Motor neuron (in vitro differentiated cells): ENCODE measurements at regions not wholly inside any gene's neighbourhood (a gene's known extent, or its start where the extent isn't known, plus 50 kb on each side); places are given as distances from the start of the nearest gene placed in this dataset.
A peak's percentile ranks its signal among the peaks of the same experiment; 100 is the strongest.

Experiments
- ATAC-seq, 8 experiments: fragments of 200-7000 bp; cut with Tn5 transposase; replicated peaks in 6 of 8; 2 replicates each; pipeline ENCODE4 v1.8.0; 2021; ENCODE audit warnings: mild to moderate bottlenecking in 8 of 8, moderate library complexity in 8 of 8
- H3K27ac ChIP-seq, 2 donors: fragments of 250-450 bp; sonication (Bioruptor Pico); 2 replicates each; pipeline ENCODE4 v1.9.0; 2021; ENCODE audit warnings: antibody characterized with exemption in 2 of 2, mild to moderate bottlenecking in 2 of 2, moderate library complexity in 1 of 2
- H3K4me1 ChIP-seq, 2 donors: fragments of 250-450 bp; sonication (Bioruptor Pico); replicated peaks in 1 of 2; 2 replicates each; pipeline ENCODE4 v1.6.1; 2021; ENCODE audit warnings: antibody characterized with exemption in 2 of 2, mild to moderate bottlenecking in 2 of 2, moderate library complexity in 1 of 2
- H3K4me3 ChIP-seq, 5 donors: fragments of 250-450 bp; sonication (Bioruptor Pico); 2 replicates each; pipeline ENCODE4 v1.9.0; 2021; ENCODE audit warnings: antibody characterized with exemption in 5 of 5, mild to moderate bottlenecking in 5 of 5, moderate library complexity in 4 of 5
- WGBS, 10 experiments: fragments of 450-650 bp; shearing (Covaris generic); methylation state at CpG; one replicate each; pipeline ENCODE4 v1.0.0; 2022; 5-methylcytosine and 5-hydroxymethylcytosine counted together
- in situ Hi-C, 9 experiments: fragments of 400-800 bp; cut with MboI; loops; one replicate each; pipeline ENCODE4 v1.15.0; 2021; ENCODE audit warnings: low sequenced_read_pairs in 9 of 9, low pct_unique_long_range_greater_than_20kb in 2 of 9; ENCODE audit not compliant: unreplicated experiment in 9 of 9

GRCh38 chr2:212908031-212908430 lies 243.4 kb downstream of the IKZF2 start:
- peak in 1 of 8 experiments; percentile 6 for ATAC-seq
- no peak overlapping the region for H3K27ac ChIP-seq
- 0 to 100% (median 85%) methylated on average over 1 to 5 of the region's 5 CpGs for WGBS, 10 experiments
- in situ Hi-C loops, result no loop called here
- H3K4me1 ChIP-seq, result peaks cover 7 to 10% of the 10 kb centered on the region in 2 donors
- H3K4me3 ChIP-seq, result no peak overlapping the region

DNA sequence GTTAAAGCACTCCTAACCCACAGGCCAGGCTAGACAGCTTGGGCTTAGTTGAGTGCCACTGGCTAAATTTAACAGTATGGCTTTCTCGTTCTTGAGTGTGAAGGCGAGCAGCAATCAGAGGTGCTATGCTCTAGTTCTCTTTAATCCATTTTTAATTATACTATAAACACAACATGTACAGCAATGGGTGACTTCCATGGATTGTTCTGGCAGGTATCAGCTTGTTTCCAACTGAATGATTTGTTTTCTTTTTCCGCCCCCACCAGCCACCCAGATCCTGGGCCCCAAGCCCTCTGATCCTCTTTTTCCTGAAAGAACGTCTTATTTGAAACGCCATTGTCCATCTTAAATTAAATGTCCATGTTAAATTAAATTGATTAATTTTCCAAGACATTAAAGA lies 244.8 kb downstream of the IKZF2 start:
- H3K4me3 ChIP-seq, result no peak overlapping the region
- H3K4me1 ChIP-seq, result no peaks in the 10 kb centered on the region
- H3K27ac ChIP-seq, result no peak overlapping the region
- 75 to 100% (median 87%) methylated on average over 2 to 5 of the region's 5 CpGs; no CpG with 5 or more reads in 1 of the 10 experiments for WGBS, 10 experiments
- ATAC-seq, result no peak
- in situ Hi-C loops, result no loop called here

DNA sequence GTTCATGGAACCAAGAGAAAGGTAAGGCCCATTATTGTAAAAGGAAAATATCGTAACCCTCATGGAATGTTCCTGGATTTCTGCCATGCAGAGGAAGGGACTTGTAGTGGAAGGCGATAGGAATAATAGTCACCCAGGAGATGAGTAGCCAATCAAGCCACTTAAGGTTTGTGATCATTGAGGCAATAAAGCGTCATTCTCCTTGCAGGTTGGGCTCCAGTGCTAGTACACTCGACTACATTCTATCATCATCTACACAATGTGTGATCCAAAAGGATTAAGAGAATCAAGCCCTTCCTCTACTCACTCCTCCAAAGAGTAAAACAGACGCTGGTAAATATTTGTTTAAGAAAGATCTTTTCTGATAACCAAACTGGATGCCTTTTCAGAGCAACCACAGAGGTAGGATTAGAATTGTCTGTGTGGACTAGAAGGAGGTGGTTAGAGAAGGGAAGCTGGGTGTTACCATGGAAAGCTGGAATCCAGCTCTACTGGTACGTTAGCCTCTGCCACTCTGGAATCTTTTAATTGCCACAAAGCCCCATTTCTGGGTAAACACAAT lies 245.7 kb downstream of the IKZF2 start:
- 14 to 94% (median 83%) methylated on average over 1 to 6 of the region's 6 CpGs for WGBS, 10 experiments
- peak in 2 of 8 experiments; percentile 45 to 96 for ATAC-seq
- Histone ChIP-seq H3K4me3 (no peak overlapping the region), H3K4me1 (no peaks in the 10 kb centered on the region), H3K27ac (no peak overlapping the region)
- in situ Hi-C loops, result no loop called here

- 67 to 100% (median 86%) methylated on average over 1 to 2 of the region's 2 CpGs; no CpG with 5 or more reads in 1 of the 10 experiments for WGBS, 10 experiments
- Histone ChIP-seq H3K27ac (no peak overlapping the region), H3K4me3 (no peak overlapping the region), H3K4me1 (no peaks in the 10 kb centered on the region)
- in situ Hi-C loops, result no loop called here
- no peak for ATAC-seq
Measured at GRCh38 chr2:212904646-212905045, 246.8 kb downstream of the IKZF2 start.

DNA sequence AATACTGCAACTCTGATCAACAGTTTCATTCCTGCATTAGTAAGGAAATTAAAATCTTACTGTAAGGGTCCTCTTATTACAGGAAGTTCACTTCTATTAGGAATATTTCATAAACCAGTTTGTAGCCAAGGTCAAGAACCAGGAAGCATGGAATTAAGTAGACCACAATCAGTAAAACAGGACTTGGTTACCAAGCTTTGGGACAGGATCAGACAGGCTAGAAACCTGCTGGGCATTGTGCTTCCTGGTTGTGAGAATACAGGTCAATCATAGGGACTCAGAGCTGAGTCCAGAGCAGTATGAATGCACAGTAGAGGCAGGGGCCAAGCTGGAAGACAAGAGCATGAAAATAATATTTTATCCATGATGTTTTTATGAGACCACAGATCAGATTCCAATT lies 248.0 kb downstream of the IKZF2 start:
- ATAC-seq, result no peak
- Histone ChIP-seq H3K4me3 (no peak overlapping the region), H3K27ac (no peak overlapping the region), H3K4me1 (no peaks in the 10 kb centered on the region)
- in situ Hi-C loops, result no loop called here

GRCh38 chr2:212902421-212902820 lies 249.0 kb downstream of the IKZF2 start:
- in situ Hi-C loops, result no loop called here
- Histone ChIP-seq H3K27ac (no peak overlapping the region), H3K4me1 (no peaks in the 10 kb centered on the region), H3K4me3 (no peak overlapping the region)
- no peak for ATAC-seq
- WGBS, 10 experiments, result 75 to 100% (median 100%) methylated on average over 1 to 3 of the region's 3 CpGs; no CpG with 5 or more reads in 3 of the 10 experiments

- H3K4me3 ChIP-seq, result no peak overlapping the region
- in situ Hi-C loops, result no loop called here
- WGBS, 10 experiments, result 13 to 100% (median 75%) methylated on average over 1 to 3 of the region's 3 CpGs
Measured at GRCh38 chr2:212901604-212902275, 249.7 kb downstream of the IKZF2 start.

DNA sequence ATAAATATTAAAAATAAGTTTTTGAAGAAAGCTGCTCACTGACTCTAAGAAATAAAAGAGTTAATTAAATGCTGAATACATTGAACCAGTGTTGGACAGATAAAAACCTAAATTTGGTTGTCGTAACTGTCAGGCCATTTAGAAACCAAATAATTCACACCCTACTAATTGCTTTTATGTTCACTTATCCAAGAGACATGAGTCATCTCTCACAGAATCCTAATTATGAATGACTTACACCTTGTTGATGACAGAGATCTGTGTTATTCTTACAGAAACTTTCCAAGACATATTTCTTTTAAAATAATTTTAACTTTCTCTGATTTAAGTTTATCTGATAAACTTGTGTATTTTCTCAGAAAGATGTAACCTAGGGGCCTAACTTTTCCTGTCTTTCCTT lies 250.7 kb downstream of the IKZF2 start:
- H3K4me3 ChIP-seq, result no peak overlapping the region
- in situ Hi-C loops, result no loop called here
- WGBS, 10 experiments, result 60 to 100% (median 83%) methylated on average over 1 of the region's 1 CpG; no CpG with 5 or more reads in 4 of the 10 experiments
- no peak overlapping the region for H3K27ac ChIP-seq
- H3K4me1 ChIP-seq, result no peaks in the 10 kb centered on the region
- ATAC-seq, result no peak

More at GRCh38 chr2:212901604-212902275, 249.7 kb downstream of the IKZF2 start:
- Histone ChIP-seq H3K4me1 (no peaks in the 10 kb centered on the region), H3K27ac (no peak overlapping the region)
- peak in 3 of 8 experiments; percentile 57 to 94 (median 86) for ATAC-seq

DNA sequence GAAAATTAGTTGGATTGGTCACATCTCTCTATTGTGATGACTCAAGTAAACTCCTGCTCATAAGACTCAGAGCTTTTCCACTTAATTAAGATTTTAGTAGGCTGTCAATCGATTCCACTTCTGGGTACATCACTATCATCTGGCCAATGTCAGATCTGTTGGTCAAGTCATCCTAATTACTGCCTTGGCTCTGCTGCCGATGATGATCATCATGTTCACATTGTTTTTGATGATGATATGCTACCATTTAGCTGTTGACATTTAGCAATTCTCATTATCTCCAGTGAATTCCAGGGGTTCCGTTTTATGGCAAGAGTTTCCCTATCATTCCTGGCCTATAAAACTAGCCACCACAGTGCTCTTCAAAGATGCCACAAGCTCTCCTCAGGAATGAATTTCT lies 253.4 kb downstream of the IKZF2 start:
- in situ Hi-C loops, result no loop called here
- ATAC-seq, result no peak
- Histone ChIP-seq H3K4me1 (peaks cover 0 to 1% of the 10 kb centered on the region in 2 donors), H3K27ac (no peak overlapping the region), H3K4me3 (no peak overlapping the region)
- 53 to 100% (median 100%) methylated on average over 1 to 3 of the region's 3 CpGs; no CpG with 5 or more reads in 1 of the 10 experiments for WGBS, 10 experiments

GRCh38 chr2:212897296-212897695 lies 254.1 kb downstream of the IKZF2 start:
- H3K27ac ChIP-seq, result no peak overlapping the region
- 0 to 89% (median 71%) methylated on average over 1 of the region's 1 CpG; no CpG with 5 or more reads in 3 of the 10 experiments for WGBS, 10 experiments
- H3K4me3 ChIP-seq, result no peak overlapping the region
- in situ Hi-C loops, result no loop called here
- peaks cover 0 to 3% of the 10 kb centered on the region in 2 donors for H3K4me1 ChIP-seq
- ATAC-seq, result no peak

DNA sequence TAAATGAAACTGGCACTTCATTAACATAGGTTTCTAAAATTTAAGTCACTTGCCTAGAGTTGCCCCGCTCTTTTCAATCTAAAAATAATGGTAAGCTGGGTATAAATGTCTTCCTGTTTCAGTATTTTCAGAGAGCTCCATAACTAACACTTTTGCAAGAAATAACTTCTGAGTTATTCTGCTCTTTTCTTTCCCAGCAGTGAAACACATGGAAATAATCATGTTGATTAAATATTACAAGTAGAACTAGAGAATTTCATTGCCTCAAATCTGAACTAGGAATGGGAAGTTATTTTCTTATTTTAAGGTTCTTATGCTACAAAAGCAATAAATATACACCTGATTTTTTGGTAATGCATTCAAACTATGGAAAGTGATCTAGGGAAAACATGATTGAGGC lies 257.4 kb downstream of the IKZF2 start:
- WGBS, 10 experiments, result 67 to 100% (median 100%) methylated on average over 1 of the region's 1 CpG; no CpG with 5 or more reads in 3 of the 10 experiments

DNA sequence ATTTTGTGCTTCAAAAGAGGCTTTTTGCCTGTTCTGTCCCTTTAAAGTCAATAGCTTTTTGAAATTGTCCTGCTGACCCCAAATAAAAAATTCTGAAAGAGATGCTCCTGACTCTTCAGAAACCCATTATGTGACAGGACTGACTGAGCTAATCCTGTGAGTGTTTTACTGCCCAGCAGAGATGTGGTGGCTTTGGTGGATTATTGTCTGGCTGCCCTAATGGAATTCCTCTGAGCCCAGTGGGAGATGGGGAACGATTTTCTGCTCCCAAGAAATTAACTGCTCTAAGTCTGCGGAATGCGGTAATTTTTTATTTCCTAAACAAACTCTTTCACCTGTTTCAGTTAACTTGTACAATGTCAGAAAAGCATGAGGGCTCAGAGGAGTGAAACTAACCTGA lies 258.2 kb downstream of the IKZF2 start:
- in situ Hi-C loops, result no loop called here
- Histone ChIP-seq H3K4me1 (peaks cover 0 to 3% of the 10 kb centered on the region in 2 donors), H3K27ac (no peak overlapping the region), H3K4me3 (no peak overlapping the region)
- WGBS, 10 experiments, result 56 to 88% (median 67%) methylated on average over 2 to 3 of the region's 3 CpGs; no CpG with 5 or more reads in 4 of the 10 experiments
- ATAC-seq, result no peak

More for the DNA sequence above, 257.4 kb downstream of the IKZF2 start:
- H3K27ac ChIP-seq, result no peak overlapping the region
- no peak for ATAC-seq
- in situ Hi-C loops, result no loop called here
- H3K4me3 ChIP-seq, result no peak overlapping the region
- H3K4me1 ChIP-seq, result peaks cover 0 to 3% of the 10 kb centered on the region in 2 donors

DNA sequence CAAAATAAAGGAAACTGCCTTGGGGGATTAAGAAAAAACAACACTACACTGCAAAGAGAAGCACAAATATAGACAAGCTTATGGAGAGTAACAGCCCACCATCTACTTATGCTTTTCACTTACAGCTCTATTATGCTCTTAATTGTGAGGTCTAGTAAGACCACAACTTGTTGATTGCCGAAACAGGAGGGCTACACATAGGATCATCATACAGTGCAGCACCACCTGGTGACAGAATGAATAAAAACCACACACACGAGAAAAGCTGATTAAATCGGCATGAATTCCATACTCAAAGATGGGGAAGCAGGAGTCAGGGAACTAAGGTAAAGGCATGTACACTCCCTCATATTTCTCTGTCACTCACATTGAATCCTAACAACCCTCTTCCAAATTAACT lies 259.2 kb downstream of the IKZF2 start:
- H3K4me1 ChIP-seq, result peaks cover 0 to 3% of the 10 kb centered on the region in 2 donors
- peak in 3 of 8 experiments; percentile 28 to 75 (median 54) for ATAC-seq
- H3K27ac ChIP-seq, result no peak overlapping the region
- no peak overlapping the region for H3K4me3 ChIP-seq
- in situ Hi-C loops, result no loop called here
- WGBS, 10 experiments, result 11 to 84% (median 53%) methylated on average over 2 to 3 of the region's 3 CpGs; no CpG with 5 or more reads in 2 of the 10 experiments

DNA sequence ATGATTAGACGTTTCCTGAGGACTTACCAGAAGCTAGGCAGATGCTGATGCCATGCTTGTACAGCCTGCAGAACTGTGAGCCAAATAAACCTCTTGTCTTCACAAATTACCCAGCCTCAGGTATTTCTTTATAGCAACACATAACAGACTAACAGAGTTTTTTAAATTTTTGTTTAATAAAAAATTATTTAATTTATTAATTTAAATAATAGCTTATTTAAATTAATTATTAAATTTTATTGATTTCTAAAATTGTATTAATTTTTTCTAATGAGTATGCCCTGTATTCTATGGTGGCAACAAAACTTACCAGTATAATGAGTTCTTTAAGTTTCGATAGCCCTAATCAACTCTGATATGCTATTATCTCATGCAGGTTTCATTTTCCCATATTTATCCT lies 259.8 kb downstream of the IKZF2 start:
- Histone ChIP-seq H3K4me3 (no peak overlapping the region), H3K27ac (no peak overlapping the region), H3K4me1 (peaks cover 0 to 3% of the 10 kb centered on the region in 2 donors)
- in situ Hi-C loops, result no loop called here
- no peak for ATAC-seq
- 17 to 100% (median 79%) methylated on average over 1 to 2 of the region's 2 CpGs; no CpG with 5 or more reads in 1 of the 10 experiments for WGBS, 10 experiments
